HG02678 (cell line): ENCODE measurements at regions not wholly inside any gene's neighbourhood (a gene's known extent, or its start where the extent isn't known, plus 50 kb on each side); places are given as distances from the start of the nearest gene placed in this dataset.
"Not testable (repeated sequence)": the region's sequence is repeated elsewhere in the genome, so short reads cannot be mapped to it uniquely, and the experiment has no call there.

Source experiments
- ATAC-seq: cut with Tn5 transposase; IDR thresholded peaks from one replicate; pipeline ENCODE4 v1.9.1; 2021; ENCODE audit warnings: mild to moderate bottlenecking, moderate library complexity; ENCODE audit not compliant: unreplicated experiment

- not testable (repeated sequence) for ATAC-seq
Observed at GRCh38 chr1:244156617-244157016, 105.5 kb downstream of the ZBTB18 start.

- no peak for ATAC-seq
Observed at GRCh38 chr1:244157731-244158438, 106.8 kb downstream of the ZBTB18 start.

GRCh38 chr1:244159646-244160045 is 108.6 kb downstream of the ZBTB18 start:
- ATAC-seq = no peak

GRCh38 chr1:244160455-244161235 is 109.6 kb downstream of the ZBTB18 start:
- ATAC-seq = no peak

GRCh38 chr1:244161236-244161510 is 110.1 kb downstream of the ZBTB18 start:
- no peak for ATAC-seq

- ATAC-seq = no peak
Observed at GRCh38 chr1:244162786-244163530, 111.9 kb downstream of the ZBTB18 start.

GRCh38 chr1:244163861-244164510 is 112.9 kb downstream of the ZBTB18 start:
- ATAC-seq = no peak

GRCh38 chr1:244164511-244164890 is 113.4 kb downstream of the ZBTB18 start:
- ATAC-seq = no peak

- no peak for ATAC-seq
Observed at GRCh38 chr1:244165021-244165420, 113.9 kb downstream of the ZBTB18 start.

- ATAC-seq = no peak
Observed at GRCh38 chr1:244165701-244166100, 114.6 kb downstream of the ZBTB18 start.

GRCh38 chr1:244171241-244171985 is 120.3 kb downstream of the ZBTB18 start:
- no peak for ATAC-seq

GRCh38 chr1:244173240-244173639 is 122.2 kb downstream of the ZBTB18 start:
- ATAC-seq = no peak

- ATAC-seq = no peak
Observed at GRCh38 chr1:244173769-244174168, 122.7 kb downstream of the ZBTB18 start.

- ATAC-seq = no peak
Observed at GRCh38 chr1:244174922-244175521, 123.9 kb downstream of the ZBTB18 start.

- ATAC-seq = no peak
Observed at GRCh38 chr1:244176201-244176600, 125.1 kb downstream of the ZBTB18 start.

- no peak for ATAC-seq
Observed at GRCh38 chr1:244180256-244180655, 129.2 kb downstream of the ZBTB18 start.

GRCh38 chr1:244181867-244182266 is 130.8 kb downstream of the ZBTB18 start:
- no peak for ATAC-seq

- ATAC-seq = no peak
Observed at GRCh38 chr1:244183037-244183436, 132.0 kb downstream of the ZBTB18 start.

GRCh38 chr1:244186372-244186771 is 135.3 kb downstream of the ZBTB18 start:
- no peak for ATAC-seq

- ATAC-seq = no peak
Observed at GRCh38 chr1:244187310-244187709, 136.2 kb downstream of the ZBTB18 start.
